NCI-H460 (cell line): ENCODE measurements at regions not wholly inside any gene's neighbourhood (a gene's known extent, or its start where the extent isn't known, plus 50 kb on each side); places are given as distances from the start of the nearest gene placed in this dataset.

ENCODE experiments used
- DNase-seq: peaks from one replicate; pipeline ENCODE4 v3.0.0-alpha.2; 2016; ENCODE audit warnings: low read depth; ENCODE audit errors: extremely low read depth

DNA sequence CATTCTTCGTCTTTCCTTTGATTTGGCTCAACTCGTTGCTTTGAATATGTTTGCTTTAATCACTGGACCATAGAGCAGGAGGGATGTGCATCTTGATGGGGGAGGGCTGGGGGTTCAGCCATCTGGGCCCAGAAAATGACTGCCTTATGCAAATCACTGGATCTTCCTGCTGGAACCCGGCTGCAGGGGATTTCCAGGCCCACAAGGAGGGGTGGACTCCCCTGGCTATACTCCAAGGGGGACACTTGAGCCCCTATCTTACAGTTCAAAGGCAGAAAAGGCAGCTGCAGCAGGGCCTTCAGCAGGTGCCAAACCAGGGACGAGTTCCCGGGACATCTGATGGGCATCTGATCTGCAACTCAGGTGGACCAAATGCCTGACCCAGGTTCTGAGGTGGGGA is 122.5 kb downstream of the DICER1 start:
- no peak for DNase-seq

- DNase-seq, result no peak
These were observed 123.4 kb downstream of the DICER1 start for GRCh38 chr14:95033682-95034632.

DNA sequence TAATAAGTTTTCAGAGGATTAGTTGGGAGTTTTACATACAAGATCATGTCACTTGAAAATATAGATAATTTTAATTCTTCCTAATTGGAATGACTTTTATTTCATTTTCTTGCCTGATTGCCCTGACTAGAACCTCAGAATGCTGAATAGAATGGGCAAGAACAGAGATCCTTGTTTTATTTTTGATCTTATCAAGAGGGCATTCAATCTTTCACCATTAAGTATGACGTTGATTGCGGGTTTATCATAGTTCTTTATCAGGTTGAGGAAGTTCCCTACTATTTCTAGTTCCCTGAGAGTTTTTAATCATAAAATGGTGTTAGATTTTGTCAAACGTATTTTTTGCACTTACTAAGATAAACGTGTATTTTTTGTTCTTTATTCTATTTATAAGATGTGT is 124.3 kb downstream of the DICER1 start:
- DNase-seq, result no peak

DNA sequence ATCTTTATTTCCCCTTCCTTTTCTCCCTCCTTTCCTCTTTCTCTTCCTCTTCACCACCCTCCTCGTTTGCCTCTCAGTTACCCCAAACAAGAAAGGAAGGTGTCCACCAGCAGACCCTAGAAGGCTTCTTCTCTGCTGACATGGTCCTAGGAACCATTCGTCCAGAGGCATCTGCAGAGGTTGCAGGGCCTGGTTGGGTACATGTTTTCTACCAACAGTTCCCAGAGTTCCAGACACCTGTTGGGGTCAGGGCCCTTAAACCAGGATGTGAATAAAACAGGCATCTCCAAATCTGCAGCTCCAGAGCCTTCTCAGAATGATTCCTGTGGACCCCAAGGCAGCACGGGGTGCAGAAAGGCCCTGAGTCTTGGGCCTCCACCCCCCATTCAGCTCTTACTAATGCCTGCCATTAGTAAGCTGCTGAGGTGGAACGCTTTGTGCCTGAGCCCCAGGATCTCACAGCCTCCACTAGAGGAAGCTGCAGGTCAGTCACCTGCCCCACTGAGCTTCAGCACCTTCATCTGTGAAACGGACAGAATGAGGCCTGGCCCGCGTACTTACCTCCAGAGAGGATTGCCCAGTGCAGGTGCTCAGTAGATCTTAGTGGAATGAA is 130.4 kb downstream of the DICER1 start:
- DNase-seq, result no peak

- no peak for DNase-seq
These were observed 131.4 kb downstream of the DICER1 start for GRCh38 chr14:95025941-95026340.

GRCh38 chr14:95025218-95025617 is 132.1 kb downstream of the DICER1 start:
- no peak for DNase-seq

- no peak for DNase-seq
These were observed 132.9 kb downstream of the DICER1 start for GRCh38 chr14:95024380-95024779.

- DNase-seq, result no peak
These were observed 133.4 kb downstream of the DICER1 start for GRCh38 chr14:95023886-95024285.

- no peak for DNase-seq
These were observed 134.2 kb downstream of the DICER1 start for GRCh38 chr14:95023115-95023514.

DNA sequence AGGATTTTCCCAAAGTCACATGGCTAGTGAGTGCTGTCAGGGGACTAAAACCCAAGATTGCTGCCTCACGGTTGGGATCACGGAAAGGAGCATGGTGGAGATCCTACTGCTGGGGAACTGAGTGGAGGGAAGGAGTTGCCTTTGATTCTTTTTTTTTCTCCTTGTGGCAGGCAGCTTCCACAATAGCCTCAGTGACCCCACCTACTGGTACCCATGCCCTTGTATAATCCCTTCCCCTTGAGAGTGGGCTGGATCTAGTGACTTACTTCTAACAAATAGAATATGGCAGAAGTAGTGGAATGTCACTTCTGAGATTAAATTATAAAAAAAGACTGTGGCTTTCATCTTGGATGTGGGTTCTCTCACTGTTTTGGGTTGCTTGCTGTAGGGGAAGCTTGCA is 135.7 kb downstream of the DICER1 start:
- no peak for DNase-seq

- peak; percentile 51 for DNase-seq
These were observed 138.5 kb downstream of the DICER1 start for GRCh38 chr14:95018821-95019220.

DNA sequence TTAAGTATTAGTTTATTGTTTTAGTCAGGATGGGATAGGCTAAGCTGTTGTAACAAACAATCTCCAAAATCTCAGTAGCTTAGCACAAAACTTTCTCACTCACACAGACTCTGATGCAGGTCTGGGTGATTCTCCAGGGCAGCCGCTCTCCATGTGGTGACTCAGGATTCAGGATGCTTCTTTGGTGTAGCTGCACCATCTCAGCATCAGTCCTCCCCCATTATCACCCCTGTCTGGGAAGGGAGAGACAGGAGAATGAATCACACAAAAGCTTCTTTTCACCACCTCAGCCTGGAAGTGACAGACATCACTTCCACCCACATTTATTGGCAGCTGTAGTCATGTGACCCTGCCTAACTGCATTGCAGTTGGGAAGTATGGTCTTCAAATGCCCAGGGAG is 142.3 kb downstream of the DICER1 start:
- DNase-seq, result no peak

GRCh38 chr14:95014036-95014435 is 143.3 kb downstream of the DICER1 start:
- no peak for DNase-seq

- DNase-seq, result no peak
These were observed 145.8 kb downstream of the DICER1 start for GRCh38 chr14:95011445-95012006.

DNA sequence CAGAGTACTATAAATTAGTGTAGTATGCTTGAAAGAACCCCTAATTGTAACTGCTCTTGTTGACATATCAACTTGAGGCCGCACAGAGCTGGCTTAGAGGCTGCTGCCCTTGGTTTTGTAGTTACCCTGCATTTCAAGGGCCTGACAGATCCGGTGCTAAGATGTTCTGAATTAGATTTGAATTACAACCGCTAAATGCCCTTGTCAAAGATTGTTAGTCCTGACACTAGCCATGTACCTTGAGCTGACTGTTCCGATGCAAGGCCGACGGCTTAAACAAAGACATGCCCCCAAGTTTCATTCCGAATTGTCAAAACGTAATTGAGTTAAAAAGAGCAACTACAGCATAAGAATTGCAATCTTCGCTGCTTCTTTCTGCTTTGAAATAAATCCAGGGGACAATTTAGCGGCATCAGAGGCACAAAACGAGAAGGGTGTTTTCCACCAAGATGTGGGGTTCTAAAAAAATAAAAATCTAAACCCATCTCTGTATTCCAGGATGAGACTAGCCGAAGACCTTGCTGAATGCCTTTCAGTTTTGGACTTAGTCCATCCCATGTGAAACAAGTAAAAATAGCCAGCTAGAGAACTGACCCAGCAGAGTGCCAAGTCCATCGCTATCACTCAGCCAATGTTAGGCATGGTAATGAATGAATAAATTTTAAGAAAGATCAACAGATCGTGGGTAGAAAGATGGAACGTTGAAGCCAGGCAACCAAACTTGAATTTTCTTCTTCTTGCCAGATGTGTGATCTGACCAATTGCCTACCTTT is 148.7 kb downstream of the DICER1 start:
- DNase-seq, result no peak

DNA sequence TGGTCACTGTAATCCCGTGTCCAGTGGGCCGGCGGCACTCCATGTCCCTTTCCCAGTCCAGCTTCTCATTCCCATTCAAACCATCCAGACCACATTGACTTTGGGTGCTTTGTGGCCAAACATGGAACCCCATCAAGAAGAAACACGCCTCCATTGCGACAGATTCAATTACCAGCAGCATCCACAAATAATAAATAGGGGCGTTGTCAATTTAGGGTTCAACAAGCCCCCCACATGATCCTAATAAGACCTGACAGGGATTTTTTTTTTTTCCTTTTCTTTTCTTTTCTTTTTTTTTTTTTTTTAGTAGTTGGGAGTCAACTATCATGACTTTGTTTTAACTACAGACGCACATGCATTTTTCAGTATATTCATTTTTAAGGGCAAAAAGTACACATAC is 149.4 kb downstream of the DICER1 start:
- DNase-seq, result no peak

GRCh38 chr14:95006479-95006878 is 150.8 kb downstream of the DICER1 start:
- no peak for DNase-seq

DNA sequence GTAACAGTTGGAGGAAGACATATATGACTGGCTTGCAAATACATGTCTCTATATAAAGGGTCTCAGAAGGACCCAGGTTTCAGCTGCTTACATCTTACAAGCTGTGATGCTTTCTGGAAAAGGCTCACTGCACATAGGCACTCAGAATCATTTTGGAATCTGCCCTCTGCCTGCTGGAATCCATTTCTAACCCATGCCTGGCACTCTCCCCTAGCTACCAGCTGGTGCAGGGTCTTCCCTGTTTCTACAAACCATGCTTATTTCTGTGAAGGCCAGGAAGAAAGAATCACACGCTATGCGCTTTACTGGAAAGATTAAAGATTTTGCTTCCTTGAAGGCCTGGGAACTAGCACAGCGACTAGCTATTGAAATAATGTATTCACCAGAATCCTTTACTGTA is 151.3 kb downstream of the DICER1 start:
- no peak for DNase-seq

DNA sequence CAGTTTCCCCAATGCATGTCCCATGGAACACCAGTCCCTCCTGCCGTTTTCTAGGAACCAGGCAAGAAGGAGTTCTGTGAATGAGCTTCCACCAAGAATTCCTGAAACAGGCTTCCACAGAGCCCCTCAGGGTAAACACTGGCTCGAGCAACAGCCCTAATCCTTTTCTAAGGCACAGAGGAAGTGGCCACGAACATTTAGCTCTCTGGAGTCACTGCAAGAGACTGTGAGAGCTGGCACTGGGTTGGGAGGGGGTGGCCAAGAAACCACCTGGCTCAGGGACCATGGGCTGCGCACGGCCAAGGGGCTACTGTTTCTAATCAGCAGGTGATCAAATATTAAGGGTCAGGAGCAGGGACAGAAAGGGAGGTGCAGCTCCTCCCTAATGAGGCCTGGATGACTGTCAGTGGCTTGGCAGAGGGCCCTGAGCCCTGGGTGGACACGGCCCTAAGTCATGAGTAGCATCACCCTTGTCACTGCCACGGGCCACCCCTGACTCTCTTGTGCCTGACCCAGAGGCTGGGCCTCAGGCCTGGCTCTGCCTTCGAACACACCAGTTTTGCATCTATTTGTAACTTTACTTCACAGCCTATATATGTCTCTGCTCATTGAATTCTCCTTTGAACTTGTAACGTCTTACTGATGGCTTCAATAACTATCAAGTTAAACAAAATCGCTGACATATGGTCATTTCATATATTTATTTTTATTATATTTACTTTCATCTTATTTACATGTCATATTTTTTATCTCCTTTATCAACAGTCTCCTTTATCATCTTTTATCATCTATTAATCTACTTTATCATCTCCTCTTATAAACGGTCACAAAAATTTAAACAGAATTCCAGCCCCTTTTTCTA is 154.0 kb downstream of the DICER1 start:
- no peak for DNase-seq

GRCh38 chr14:94998685-94999084 is 158.6 kb downstream of the DICER1 start:
- DNase-seq, result peak; percentile 8
